ENCODE measurements at regions not wholly inside any gene's neighbourhood (a gene's known extent, or its start where the extent isn't known, plus 50 kb on each side); places are given as distances from the start of the nearest gene placed in this dataset.

GRCh38 chr5:88368201-88368600 is 99.6 kb upstream of the TMEM161B start:
- no peak for ATAC-seq

GRCh38 chr5:88364991-88365390 is 96.3 kb upstream of the TMEM161B start:
- TF ChIP-seq POU6F1 (CRISPR knock-in tag; IDR thresholded peaks at IDR 0.05; ENCODE audit: borderline replicate concordance, low read depth) (no peak), ESRRG (CRISPR knock-in tag; IDR thresholded peaks at IDR 0.05) (no peak), SNAI2 (CRISPR knock-in tag; IDR thresholded peaks at IDR 0.05) (no peak), ISL1 (CRISPR knock-in tag; IDR thresholded peaks at IDR 0.05) (no peak), CREB5 (CRISPR knock-in tag; IDR thresholded peaks at IDR 0.05; ENCODE audit: low read depth) (no peak), ZC3H10 (CRISPR knock-in tag; IDR thresholded peaks at IDR 0.05) (no peak), RARB (CRISPR knock-in tag; IDR thresholded peaks at IDR 0.05) (no peak), TOX (CRISPR knock-in tag; IDR thresholded peaks at IDR 0.05; ENCODE audit: borderline replicate concordance) (no peak), PATZ1 (CRISPR knock-in tag; IDR thresholded peaks at IDR 0.05; ENCODE audit: borderline replicate concordance) (no peak), CSRNP3 (CRISPR knock-in tag; IDR thresholded peaks at IDR 0.05) (no peak), GLIS3 (CRISPR knock-in tag; IDR thresholded peaks at IDR 0.05) (no peak), ZNF565 (CRISPR knock-in tag; conservative IDR thresholded peaks at IDR 0.05; ENCODE audit: low read depth) (no peak), BACH2 (CRISPR knock-in tag; IDR thresholded peaks at IDR 0.05; ENCODE audit: borderline replicate concordance) (no peak), ARNTL (CRISPR knock-in tag; IDR thresholded peaks at IDR 0.05; ENCODE audit: borderline replicate concordance, low read depth) (no peak), PPARA (CRISPR knock-in tag; IDR thresholded peaks at IDR 0.05; ENCODE audit: borderline replicate concordance) (no peak), ZFP3 (CRISPR knock-in tag; IDR thresholded peaks at IDR 0.05) (no peak)
- ATAC-seq = no peak

More at GRCh38 chr5:88368201-88368600, 99.6 kb upstream of the TMEM161B start:
- TF ChIP-seq CSDC2 (CRISPR knock-in tag; IDR thresholded peaks at IDR 0.05) = no peak
- no peak for TF ChIP-seq POU6F1 (CRISPR knock-in tag; IDR thresholded peaks at IDR 0.05; ENCODE audit: borderline replicate concordance, low read depth)
- TF ChIP-seq TCF4 (CRISPR knock-in tag; IDR thresholded peaks at IDR 0.05; ENCODE audit: borderline replicate concordance) = no peak
- no peak for TF ChIP-seq ISL1 (CRISPR knock-in tag; IDR thresholded peaks at IDR 0.05)
- no peak for TF ChIP-seq CREB5 (CRISPR knock-in tag; IDR thresholded peaks at IDR 0.05; ENCODE audit: low read depth)
- TF ChIP-seq TSHZ2 (CRISPR knock-in tag; IDR thresholded peaks at IDR 0.05) = no peak
- no peak for TF ChIP-seq ZNF70 (CRISPR knock-in tag; IDR thresholded peaks at IDR 0.05)
- TF ChIP-seq TOX (CRISPR knock-in tag; IDR thresholded peaks at IDR 0.05; ENCODE audit: borderline replicate concordance) = no peak
- TF ChIP-seq ZC3H10 (CRISPR knock-in tag; IDR thresholded peaks at IDR 0.05) = no peak
- no peak for TF ChIP-seq ZFP30 (CRISPR knock-in tag; IDR thresholded peaks at IDR 0.05)
- TF ChIP-seq ARNTL (CRISPR knock-in tag; IDR thresholded peaks at IDR 0.05; ENCODE audit: borderline replicate concordance, low read depth) = no peak
- TF ChIP-seq SNAI2 (CRISPR knock-in tag; IDR thresholded peaks at IDR 0.05) = no peak
- TF ChIP-seq BACH2 (CRISPR knock-in tag; IDR thresholded peaks at IDR 0.05; ENCODE audit: borderline replicate concordance) = no peak
- no peak for TF ChIP-seq GLIS3 (CRISPR knock-in tag; IDR thresholded peaks at IDR 0.05)
- no peak for TF ChIP-seq ZNF565 (CRISPR knock-in tag; conservative IDR thresholded peaks at IDR 0.05; ENCODE audit: low read depth)
